NB4 (cell line): ENCODE measurements at regions not wholly inside any gene's neighbourhood (a gene's known extent, or its start where the extent isn't known, plus 50 kb on each side); places are given as distances from the start of the nearest gene placed in this dataset.

Source experiments
- CTCF ChIP-seq: IDR thresholded peaks from one replicate; pipeline ENCODE4 v1.5.1; 2012; ENCODE audit warnings: low read depth, low read length
- MAX ChIP-seq: IDR thresholded peaks from 2 replicates; pipeline ENCODE4 v1.6.1; 2011; ENCODE audit warnings: low read depth, low read length
- MYC ChIP-seq: IDR thresholded peaks from 2 replicates; pipeline ENCODE4 v1.6.1; 2011; ENCODE audit warnings: low read depth, low read length
- POLR2A ChIP-seq: IDR thresholded peaks from 2 replicates; pipeline ENCODE4 v1.6.1; 2011; ENCODE audit warnings: mild to moderate bottlenecking; ENCODE audit not compliant: insufficient read length; ENCODE audit errors: extremely low read depth

- TF ChIP-seq POLR2A (no peak), MAX (no peak), CTCF (no peak), MYC (no peak)
Observed at GRCh38 chr4:141314627-141315026, 93.9 kb downstream of the ZNF330 start.
